GM12892 (cell line): ENCODE measurements at regions not wholly inside any gene's neighbourhood (a gene's known extent, or its start where the extent isn't known, plus 50 kb on each side); places are given as distances from the start of the nearest gene placed in this dataset.
"Not testable (repeated sequence)": the region's sequence is repeated elsewhere in the genome, so short reads cannot be mapped to it uniquely, and the experiment has no call there.

ENCODE experiments used
- DNase-seq: peaks from one replicate; pipeline ENCODE4 v3.0.0; 2011; ENCODE audit not compliant: insufficient read length
- FAIRE-seq: peaks from 2 replicates; lab custom pipeline; 2011; peaks lifted over from hg19 to GRCh38; lab: Jason Lieb, UNC
- POLR2A ChIP-seq: IDR thresholded peaks from 2 replicates; pipeline ENCODE4 v1.6.1; 2011; ENCODE audit warnings: low read depth, low read length, control low read depth
- POLR2AphosphoS5 ChIP-seq: IDR thresholded peaks from 2 replicates; pipeline ENCODE4 v1.6.1; 2011; ENCODE audit warnings: low read depth, low read length, control low read depth
- TAF1 ChIP-seq: IDR thresholded peaks from 2 replicates; pipeline ENCODE4 v1.6.1; 2011; ENCODE audit warnings: low read depth, mild to moderate bottlenecking, control low read depth, low read length, borderline replicate concordance

GRCh38 chr13:109318945-109319590, 467.3 kb downstream of the IRS2 start:
- DNase-seq (no peak), FAIRE-seq (no peak)
- no peak for TF ChIP-seq POLR2A
- no peak for TF ChIP-seq TAF1
- no peak for TF ChIP-seq POLR2AphosphoS5

GRCh38 chr13:109315481-109315880, 470.9 kb downstream of the IRS2 start:
- DNase-seq (no peak), FAIRE-seq (no peak)

GRCh38 chr13:109314101-109314500, 472.3 kb downstream of the IRS2 start:
- no peak for FAIRE-seq
- no peak for TF ChIP-seq POLR2AphosphoS5
- no peak for TF ChIP-seq POLR2A
- no peak for TF ChIP-seq TAF1
- DNase-seq = no peak

More at GRCh38 chr13:109315481-109315880, 470.9 kb downstream of the IRS2 start:
- TF ChIP-seq TAF1 = no peak
- TF ChIP-seq POLR2AphosphoS5 = no peak
- TF ChIP-seq POLR2A = no peak

- DNase-seq (no peak), FAIRE-seq (no peak)
- TF ChIP-seq POLR2AphosphoS5 = no peak
- TF ChIP-seq TAF1 = no peak
- no peak for TF ChIP-seq POLR2A
These were observed 474.0 kb downstream of the IRS2 start for GRCh38 chr13:109312399-109312798.

GRCh38 chr13:109311431-109311976, 474.9 kb downstream of the IRS2 start:
- DNase-seq, FAIRE-seq: not testable (repeated sequence)

GRCh38 chr13:109309625-109310363, 476.6 kb downstream of the IRS2 start:
- TF ChIP-seq TAF1 (no peak), POLR2AphosphoS5 (no peak), POLR2A (no peak)
- DNase-seq (no peak), FAIRE-seq (no peak)

- TF ChIP-seq POLR2A = no peak
- no peak for TF ChIP-seq POLR2AphosphoS5
- no peak for TF ChIP-seq TAF1
- DNase-seq (no peak), FAIRE-seq (no peak)
These were observed 479.4 kb downstream of the IRS2 start for GRCh38 chr13:109307027-109307426.

GRCh38 chr13:109301726-109302125, 484.7 kb downstream of the IRS2 start:
- no peak for DNase-seq
- FAIRE-seq = no peak
- TF ChIP-seq POLR2A (no peak), POLR2AphosphoS5 (no peak), TAF1 (no peak)

- TF ChIP-seq POLR2A = no peak
- no peak for TF ChIP-seq TAF1
- no peak for TF ChIP-seq POLR2AphosphoS5
- no peak for FAIRE-seq
- no peak for DNase-seq
These were observed 485.1 kb downstream of the IRS2 start for GRCh38 chr13:109301276-109301675.

GRCh38 chr13:109297628-109298027, 488.8 kb downstream of the IRS2 start:
- FAIRE-seq = no peak

GRCh38 chr13:109293166-109293565, 493.2 kb downstream of the IRS2 start:
- no peak for TF ChIP-seq TAF1
- DNase-seq (no peak), FAIRE-seq (no peak)

More at GRCh38 chr13:109297628-109298027, 488.8 kb downstream of the IRS2 start:
- no peak for TF ChIP-seq POLR2A
- TF ChIP-seq TAF1 = no peak
- no peak for TF ChIP-seq POLR2AphosphoS5
- no peak for DNase-seq
